HG02610 (cell line): ENCODE measurements at regions not wholly inside any gene's neighbourhood (a gene's known extent, or its start where the extent isn't known, plus 50 kb on each side); places are given as distances from the start of the nearest gene placed in this dataset.
A peak's percentile ranks its signal among the peaks of the same experiment; 100 is the strongest.

Experiments used
- ATAC-seq: cut with Tn5 transposase; IDR thresholded peaks from one replicate; pipeline ENCODE4 v1.9.1; 2021; ENCODE audit warnings: mild to moderate bottlenecking, moderate library complexity; ENCODE audit not compliant: unreplicated experiment

GRCh38 chr10:55280696-55281095 is 479.7 kb upstream of the PCDH15 start:
- no peak for ATAC-seq

GRCh38 chr10:55277549-55277948 is 476.5 kb upstream of the PCDH15 start:
- no peak for ATAC-seq

GRCh38 chr10:55274367-55274766 is 473.3 kb upstream of the PCDH15 start:
- ATAC-seq, result no peak

GRCh38 chr10:55273946-55274345 is 472.9 kb upstream of the PCDH15 start:
- no peak for ATAC-seq

GRCh38 chr10:55272886-55273285 is 471.9 kb upstream of the PCDH15 start:
- ATAC-seq, result no peak

- no peak for ATAC-seq
These were observed 465.8 kb upstream of the PCDH15 start for GRCh38 chr10:55266797-55267196.

GRCh38 chr10:55263327-55263726 is 462.3 kb upstream of the PCDH15 start:
- ATAC-seq, result no peak

GRCh38 chr10:55242544-55242943 is 441.5 kb upstream of the PCDH15 start:
- ATAC-seq, result no peak

GRCh38 chr10:55237462-55237861 is 436.4 kb upstream of the PCDH15 start:
- ATAC-seq, result no peak

GRCh38 chr10:55233505-55233904 is 432.5 kb upstream of the PCDH15 start:
- peak; percentile 96 for ATAC-seq

GRCh38 chr10:55233090-55233489 is 432.1 kb upstream of the PCDH15 start:
- ATAC-seq, result no peak

GRCh38 chr10:55232553-55232952 is 431.5 kb upstream of the PCDH15 start:
- ATAC-seq, result no peak

- no peak for ATAC-seq
These were observed 426.9 kb upstream of the PCDH15 start for GRCh38 chr10:55227967-55228366.

- peak; percentile 53 for ATAC-seq
These were observed 423.2 kb upstream of the PCDH15 start for GRCh38 chr10:55224007-55224781.

GRCh38 chr10:55223352-55223751 is 422.3 kb upstream of the PCDH15 start:
- ATAC-seq, result no peak

GRCh38 chr10:55220975-55221374 is 419.9 kb upstream of the PCDH15 start:
- no peak for ATAC-seq

GRCh38 chr10:55215699-55216098 is 414.7 kb upstream of the PCDH15 start:
- no peak for ATAC-seq

- no peak for ATAC-seq
These were observed 413.6 kb upstream of the PCDH15 start for GRCh38 chr10:55214608-55215007.

- no peak for ATAC-seq
These were observed 411.0 kb upstream of the PCDH15 start for GRCh38 chr10:55212051-55212450.

- ATAC-seq, result no peak
These were observed 402.8 kb upstream of the PCDH15 start for GRCh38 chr10:55203874-55204273.

- peak; percentile 78 for ATAC-seq
These were observed 402.3 kb upstream of the PCDH15 start for GRCh38 chr10:55203319-55203718.

GRCh38 chr10:55200020-55200419 is 399.0 kb upstream of the PCDH15 start:
- no peak for ATAC-seq

- no peak for ATAC-seq
These were observed 390.3 kb upstream of the PCDH15 start for GRCh38 chr10:55191236-55191860.
